ENCODE measurements at regions not wholly inside any gene's neighbourhood (a gene's known extent, or its start where the extent isn't known, plus 50 kb on each side); places are given as distances from the start of the nearest gene placed in this dataset.

- POLR2A ChIA-PET (ENCODE audit: low non-redundant PET) = no interaction called here
Measured at GRCh38 chr7:132691201-132691600, 114.9 kb upstream of the PLXNA4 start.

GRCh38 chr7:132690174-132690573, 113.9 kb upstream of the PLXNA4 start:
- no peak overlapping the region for H3K27ac ChIP-seq
- ChIA-PET CTCF (no interaction called here), POLR2A (ENCODE audit: low non-redundant PET) (no interaction called here)
- TF ChIP-seq CTCF (conservative IDR thresholded peaks at IDR 0.05; ENCODE audit: low read depth) = no peak
- DNase-seq (ENCODE audit: low spot score) = no peak

More at GRCh38 chr7:132691201-132691600, 114.9 kb upstream of the PLXNA4 start:
- CTCF ChIA-PET = no interaction called here
- no peak for TF ChIP-seq CTCF (conservative IDR thresholded peaks at IDR 0.05; ENCODE audit: low read depth)
- no peak overlapping the region for H3K27ac ChIP-seq
- DNase-seq (ENCODE audit: low spot score) = no peak

- no peak overlapping the region for H3K27ac ChIP-seq
- no peak for TF ChIP-seq CTCF (conservative IDR thresholded peaks at IDR 0.05; ENCODE audit: low read depth)
- no peak for DNase-seq (ENCODE audit: low spot score)
- ChIA-PET POLR2A (ENCODE audit: low non-redundant PET) (no interaction called here), CTCF (interaction anchor here (0.6 kb wide), 1 partner anchor 21 kb away, joined by 3 read pairs; no protein-coding TSS in a partner anchor)
Measured at GRCh38 chr7:132687981-132688383, 111.7 kb upstream of the PLXNA4 start.

GRCh38 chr7:132687016-132687415, 110.7 kb upstream of the PLXNA4 start:
- TF ChIP-seq CTCF (conservative IDR thresholded peaks at IDR 0.05; ENCODE audit: low read depth) = no peak
- ChIA-PET POLR2A (ENCODE audit: low non-redundant PET) (no interaction called here), CTCF (no interaction called here)
- no peak for DNase-seq (ENCODE audit: low spot score)
- no peak overlapping the region for H3K27ac ChIP-seq

- CTCF ChIA-PET = interaction anchor here (0.6 kb wide), 1 partner anchor 950 kb away, joined by 3 read pairs; no protein-coding TSS in a partner anchor
- POLR2A ChIA-PET (ENCODE audit: low non-redundant PET) = no interaction called here
Measured at GRCh38 chr7:132685277-132685676, 109.0 kb upstream of the PLXNA4 start.

GRCh38 chr7:132683896-132684690, 107.8 kb upstream of the PLXNA4 start:
- TF ChIP-seq CTCF (conservative IDR thresholded peaks at IDR 0.05; ENCODE audit: low read depth) = no peak
- POLR2A ChIA-PET (ENCODE audit: low non-redundant PET) = no interaction called here
- no peak overlapping the region for H3K27ac ChIP-seq
- DNase-seq (ENCODE audit: low spot score) = no peak
- CTCF ChIA-PET = interaction anchor here (0.6 kb wide), 2 partner anchors 302 to 346 kb away, joined by 3 read pairs; no protein-coding TSS in a partner anchor

More at GRCh38 chr7:132685277-132685676, 109.0 kb upstream of the PLXNA4 start:
- TF ChIP-seq CTCF (conservative IDR thresholded peaks at IDR 0.05; ENCODE audit: low read depth) = no peak
- no peak for DNase-seq (ENCODE audit: low spot score)
- no peak overlapping the region for H3K27ac ChIP-seq
